Right atrium auricular region (tissue), 2 donors: ENCODE measurements at regions not wholly inside any gene's neighbourhood (a gene's known extent, or its start where the extent isn't known, plus 50 kb on each side); places are given as distances from the start of the nearest gene placed in this dataset.
A peak's percentile ranks its signal among the peaks of the same experiment; 100 is the strongest.

Experiments used
- DNase-seq: peaks from one replicate; pipeline ENCODE4 v3.0.0-alpha.2; 2019; ENCODE audit warnings: low spot score
- H3K27ac ChIP-seq, 2 donors: fragments of 200-600 bp; sonication (generic); 1 replicate in 1 of 2; 2 replicates in 1 of 2; pipeline ENCODE4 v1.5.1; 2016 to 2019
- H3K27me3 ChIP-seq, 2 donors: fragments of 200-600 bp; sonication (generic); one replicate each; pipeline versions ENCODE4 v1.5.1 to v1.6.0; 2017 to 2019
- H3K36me3 ChIP-seq: fragments of 200-600 bp; sonication (generic); one replicate; pipeline ENCODE4 v1.5.1; 2016
- H3K4me1 ChIP-seq, 2 donors: fragments of 200-600 bp; sonication (generic); one replicate each; pipeline versions ENCODE4 v1.5.1 to v1.6.0; 2017 to 2019
- H3K4me3 ChIP-seq, 2 donors: fragments of 200-600 bp; sonication (generic); 1 replicate in 1 of 2; 2 replicates in 1 of 2; pipeline ENCODE4 v1.5.1; 2017 to 2019; ENCODE audit warnings: mild to moderate bottlenecking in 1 of 2, moderate library complexity in 1 of 2
- H3K9me3 ChIP-seq, 2 donors: fragments of 200-600 bp; sonication (generic); one replicate each; pipeline ENCODE4 v1.5.1; 2019
- CTCF ChIP-seq, 2 donors: fragments of 200-600 bp; sonication (generic); IDR thresholded peaks; one replicate each; pipeline ENCODE4 v1.5.1; 2019; ENCODE audit warnings: antibody characterized with exemption in 2 of 2

- DNase-seq, result no peak
- Histone ChIP-seq H3K4me3 (no peak overlapping the region), H3K9me3 (no peaks in the 10 kb centered on the region), H3K36me3 (no peaks in the 10 kb centered on the region), H3K4me1 (peaks cover 0 to 46% of the 10 kb centered on the region in 2 donors), H3K27ac (peak overlapping the region in 1 of 2 donors; percentile 95), H3K27me3 (no peaks in the 10 kb centered on the region)
- no peak for TF ChIP-seq CTCF (IDR thresholded peaks at IDR 0.05)
Observed at GRCh38 chr13:33508060-33508459, 222.5 kb upstream of the STARD13 start.

GRCh38 chr13:33509642-33510229 is 224.2 kb upstream of the STARD13 start:
- H3K27ac ChIP-seq, result peak overlapping the region; percentile 83 to 95
- H3K27me3 ChIP-seq, result no peaks in the 10 kb centered on the region
- H3K4me1 ChIP-seq, result peaks cover 0 to 46% of the 10 kb centered on the region in 2 donors
- no peaks in the 10 kb centered on the region for H3K9me3 ChIP-seq
- peak; percentile 85 for DNase-seq
- H3K36me3 ChIP-seq, result no peaks in the 10 kb centered on the region
- TF ChIP-seq CTCF (IDR thresholded peaks at IDR 0.05), result peak in 1 of 2 donors; percentile 2
- no peak overlapping the region for H3K4me3 ChIP-seq

- Histone ChIP-seq H3K36me3 (no peaks in the 10 kb centered on the region), H3K27me3 (no peaks in the 10 kb centered on the region), H3K4me3 (no peak overlapping the region), H3K27ac (peak overlapping the region; percentile 83 to 95), H3K9me3 (no peaks in the 10 kb centered on the region), H3K4me1 (peaks cover 0 to 46% of the 10 kb centered on the region in 2 donors)
- TF ChIP-seq CTCF (IDR thresholded peaks at IDR 0.05), result no peak
- no peak for DNase-seq
Observed at GRCh38 chr13:33510350-33510970, 224.9 kb upstream of the STARD13 start.

GRCh38 chr13:33512880-33513554 is 227.5 kb upstream of the STARD13 start:
- Histone ChIP-seq H3K9me3 (no peaks in the 10 kb centered on the region), H3K27ac (no peak overlapping the region), H3K4me1 (peaks cover 0 to 39% of the 10 kb centered on the region in 2 donors), H3K27me3 (no peaks in the 10 kb centered on the region), H3K4me3 (no peak overlapping the region), H3K36me3 (no peaks in the 10 kb centered on the region)
- no peak for DNase-seq
- TF ChIP-seq CTCF (IDR thresholded peaks at IDR 0.05), result no peak

- H3K4me1 ChIP-seq, result peaks cover 0 to 25% of the 10 kb centered on the region in 2 donors
- H3K27me3 ChIP-seq, result no peaks in the 10 kb centered on the region
- no peak overlapping the region for H3K4me3 ChIP-seq
- no peak for DNase-seq
- H3K27ac ChIP-seq, result no peak overlapping the region
- H3K9me3 ChIP-seq, result no peaks in the 10 kb centered on the region
- no peak for TF ChIP-seq CTCF (IDR thresholded peaks at IDR 0.05)
- no peaks in the 10 kb centered on the region for H3K36me3 ChIP-seq
Observed at GRCh38 chr13:33514362-33514761, 228.8 kb upstream of the STARD13 start.
